Upper lobe of left lung (tissue), 4 donors: ENCODE measurements at regions not wholly inside any gene's neighbourhood (a gene's known extent, or its start where the extent isn't known, plus 50 kb on each side); places are given as distances from the start of the nearest gene placed in this dataset.

ENCODE experiments used
- CTCF ChIP-seq, 6 experiments: fragments of 450-650 bp in 4 of 6; fragments of 200-600 bp in 2 of 6; sonication (generic) in 2 of 6; IDR thresholded peaks; one replicate each; pipeline ENCODE4 v1.5.1; 2016 to 2019; ENCODE audit warnings: antibody characterized with exemption in 6 of 6
- POLR2A ChIP-seq, 4 donors: fragments of 450-650 bp; IDR thresholded peaks; one replicate each; pipeline ENCODE4 v1.5.1; 2016 to 2017; ENCODE audit warnings: antibody characterized with exemption in 4 of 4, mild to moderate bottlenecking in 2 of 4

- TF ChIP-seq POLR2A (IDR thresholded peaks at IDR 0.05) (no peak), CTCF (IDR thresholded peaks at IDR 0.05) (no peak)
Measured at GRCh38 chrY:14235070-14235469, 179.0 kb downstream of the VCY1B start.
